Spleen (tissue), 3 donors: ENCODE measurements at regions not wholly inside any gene's neighbourhood (a gene's known extent, or its start where the extent isn't known, plus 50 kb on each side); places are given as distances from the start of the nearest gene placed in this dataset.

ENCODE experiments used
- POLR2A ChIP-seq, 3 donors: fragments of 450-650 bp; IDR thresholded peaks; one replicate each; pipeline ENCODE4 v1.5.1; 2017; ENCODE audit warnings: antibody characterized with exemption in 3 of 3, mild to moderate bottlenecking in 1 of 3
- POLR2AphosphoS5 ChIP-seq, 3 donors: sonication (generic); formaldehyde crosslinking; IDR thresholded peaks; one replicate each; pipeline ENCODE4 v1.5.1; 2017; ENCODE audit warnings: antibody characterized with exemption in 3 of 3

- TF ChIP-seq POLR2A (IDR thresholded peaks at IDR 0.05) (no peak), POLR2AphosphoS5 (IDR thresholded peaks at IDR 0.05) (no peak)
Measured at GRCh38 chr14:55915456-55915855, 202.8 kb upstream of the PELI2 start.
